ENCODE measurements at regions not wholly inside any gene's neighbourhood (a gene's known extent, or its start where the extent isn't known, plus 50 kb on each side); places are given as distances from the start of the nearest gene placed in this dataset.
A peak's percentile ranks its signal among the peaks of the same experiment; 100 is the strongest.
"Not testable (repeated sequence)": the region's sequence is repeated elsewhere in the genome, so short reads cannot be mapped to it uniquely, and the experiment has no call there.

- not testable (repeated sequence) for FAIRE-seq; H3K4me3 ChIP-seq (ENCODE audit: low read depth in 1 of 3, low read length in 3 of 3); H3K4me1 ChIP-seq (ENCODE audit: control insufficient read depth in 3 of 3, insufficient read depth in 2 of 3, low read depth in 1 of 3, low read length in 2 of 3); H3K27ac ChIP-seq (ENCODE audit: low read depth in 1 of 3, low read length in 2 of 3); H3K27me3 ChIP-seq (ENCODE audit: control insufficient read depth in 3 of 3, insufficient read depth in 3 of 3, low read length in 3 of 3); H3K9me3 ChIP-seq (ENCODE audit: control insufficient read depth in 2 of 2, insufficient read depth in 1 of 2, low read depth in 1 of 2, low read length in 1 of 2); DNase-seq
- peaks cover 0 to 16% (median 13%) of the 10 kb centered on the region in 3 donors for H3K36me3 ChIP-seq (ENCODE audit: control insufficient read depth in 3 of 3, insufficient read depth in 2 of 3, low read depth in 1 of 3, low read length in 3 of 3)
- WGBS, 3 donors = 78 to 84% (median 80%) methylated on average over 8 of the region's 8 CpGs
Observed at GRCh38 chr22:25463347-25463628, 101.2 kb upstream of the GRK3 start.

DNA sequence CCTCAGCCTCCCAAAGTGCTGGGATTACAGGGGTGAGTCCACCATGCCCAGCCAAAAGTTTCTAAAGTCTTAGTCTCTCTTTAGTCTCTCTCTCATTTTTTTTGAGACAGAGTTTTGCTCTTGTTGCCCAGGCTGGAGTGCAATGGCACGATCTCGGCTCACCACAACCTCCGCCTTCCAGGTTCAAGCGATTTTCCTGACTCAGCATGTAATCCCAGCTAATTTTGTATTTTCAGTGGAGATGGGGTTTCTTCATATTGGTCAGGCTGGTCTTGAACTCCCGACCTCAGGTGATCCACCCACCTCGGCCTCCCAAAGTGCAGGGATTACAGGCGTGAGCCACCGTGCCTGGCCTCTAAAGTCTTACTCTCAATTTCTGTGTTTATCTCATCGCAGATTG is 100.1 kb upstream of the GRK3 start:
- FAIRE-seq; H3K4me3 ChIP-seq (ENCODE audit: low read depth in 1 of 3, low read length in 3 of 3); H3K27me3 ChIP-seq (ENCODE audit: control insufficient read depth in 3 of 3, insufficient read depth in 3 of 3, low read length in 3 of 3); DNase-seq; H3K27ac ChIP-seq (ENCODE audit: low read depth in 1 of 3, low read length in 2 of 3); H3K9me3 ChIP-seq (ENCODE audit: control insufficient read depth in 2 of 2, insufficient read depth in 1 of 2, low read depth in 1 of 2, low read length in 1 of 2); H3K4me1 ChIP-seq (ENCODE audit: control insufficient read depth in 3 of 3, insufficient read depth in 2 of 3, low read depth in 1 of 3, low read length in 2 of 3); H3K36me3 ChIP-seq (ENCODE audit: control insufficient read depth in 3 of 3, insufficient read depth in 2 of 3, low read depth in 1 of 3, low read length in 3 of 3): not testable (repeated sequence)
- 91 to 95% (median 93%) methylated on average over 9 of the region's 9 CpGs for WGBS, 3 donors

DNA sequence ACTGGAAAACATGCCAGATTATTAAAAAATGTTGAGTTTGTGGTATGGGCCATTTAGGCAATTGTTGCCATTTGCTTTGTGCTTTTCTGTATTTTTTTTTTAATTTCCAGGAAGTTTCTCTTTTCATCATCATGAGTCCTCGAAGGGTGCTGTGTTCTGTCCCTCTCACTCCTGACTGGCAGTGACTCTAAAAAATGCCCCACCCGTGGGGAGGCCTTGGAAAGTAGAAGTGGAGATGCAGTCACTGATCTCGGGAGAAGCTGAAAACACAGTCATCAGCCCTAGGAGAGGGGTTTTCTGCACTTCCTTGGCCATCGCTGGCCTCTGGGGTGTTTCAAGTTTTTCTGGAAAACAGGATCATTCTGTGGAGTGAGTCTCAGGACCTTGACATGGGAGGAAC is 98.5 kb upstream of the GRK3 start:
- H3K4me1 ChIP-seq (ENCODE audit: control insufficient read depth in 3 of 3, insufficient read depth in 2 of 3, low read depth in 1 of 3, low read length in 2 of 3) = no peaks in the 10 kb centered on the region
- peaks cover 0 to 4% (median 4%) of the 10 kb centered on the region in 3 donors for H3K36me3 ChIP-seq (ENCODE audit: control insufficient read depth in 3 of 3, insufficient read depth in 2 of 3, low read depth in 1 of 3, low read length in 3 of 3)
- 67 to 76% (median 72%) methylated on average over 4 of the region's 4 CpGs for WGBS, 3 donors
- no peak overlapping the region for H3K4me3 ChIP-seq (ENCODE audit: low read depth in 1 of 3, low read length in 3 of 3)
- FAIRE-seq (no peak), DNase-seq (no peak)
- H3K27ac ChIP-seq (ENCODE audit: low read depth in 1 of 3, low read length in 2 of 3) = no peak overlapping the region
- no peaks in the 10 kb centered on the region for H3K9me3 ChIP-seq (ENCODE audit: control insufficient read depth in 2 of 2, insufficient read depth in 1 of 2, low read depth in 1 of 2, low read length in 1 of 2)
- no peaks in the 10 kb centered on the region for H3K27me3 ChIP-seq (ENCODE audit: control insufficient read depth in 3 of 3, insufficient read depth in 3 of 3, low read length in 3 of 3)

- no peak overlapping the region for H3K4me3 ChIP-seq (ENCODE audit: low read depth in 1 of 3, low read length in 3 of 3)
- no peaks in the 10 kb centered on the region for H3K27me3 ChIP-seq (ENCODE audit: control insufficient read depth in 3 of 3, insufficient read depth in 3 of 3, low read length in 3 of 3)
- 86 to 99% (median 92%) methylated on average over 4 of the region's 4 CpGs for WGBS, 3 donors
- H3K27ac ChIP-seq (ENCODE audit: low read depth in 1 of 3, low read length in 2 of 3) = no peak overlapping the region
- no peak for DNase-seq
- FAIRE-seq = no peak
- H3K4me1 ChIP-seq (ENCODE audit: control insufficient read depth in 3 of 3, insufficient read depth in 2 of 3, low read depth in 1 of 3, low read length in 2 of 3) = no peaks in the 10 kb centered on the region
- no peaks in the 10 kb centered on the region for H3K36me3 ChIP-seq (ENCODE audit: control insufficient read depth in 3 of 3, insufficient read depth in 2 of 3, low read depth in 1 of 3, low read length in 3 of 3)
- H3K9me3 ChIP-seq (ENCODE audit: control insufficient read depth in 2 of 2, insufficient read depth in 1 of 2, low read depth in 1 of 2, low read length in 1 of 2) = peaks cover 0 to under 1% of the 10 kb centered on the region in 2 donors
Observed at GRCh38 chr22:25472382-25472781, 92.1 kb upstream of the GRK3 start.

DNA sequence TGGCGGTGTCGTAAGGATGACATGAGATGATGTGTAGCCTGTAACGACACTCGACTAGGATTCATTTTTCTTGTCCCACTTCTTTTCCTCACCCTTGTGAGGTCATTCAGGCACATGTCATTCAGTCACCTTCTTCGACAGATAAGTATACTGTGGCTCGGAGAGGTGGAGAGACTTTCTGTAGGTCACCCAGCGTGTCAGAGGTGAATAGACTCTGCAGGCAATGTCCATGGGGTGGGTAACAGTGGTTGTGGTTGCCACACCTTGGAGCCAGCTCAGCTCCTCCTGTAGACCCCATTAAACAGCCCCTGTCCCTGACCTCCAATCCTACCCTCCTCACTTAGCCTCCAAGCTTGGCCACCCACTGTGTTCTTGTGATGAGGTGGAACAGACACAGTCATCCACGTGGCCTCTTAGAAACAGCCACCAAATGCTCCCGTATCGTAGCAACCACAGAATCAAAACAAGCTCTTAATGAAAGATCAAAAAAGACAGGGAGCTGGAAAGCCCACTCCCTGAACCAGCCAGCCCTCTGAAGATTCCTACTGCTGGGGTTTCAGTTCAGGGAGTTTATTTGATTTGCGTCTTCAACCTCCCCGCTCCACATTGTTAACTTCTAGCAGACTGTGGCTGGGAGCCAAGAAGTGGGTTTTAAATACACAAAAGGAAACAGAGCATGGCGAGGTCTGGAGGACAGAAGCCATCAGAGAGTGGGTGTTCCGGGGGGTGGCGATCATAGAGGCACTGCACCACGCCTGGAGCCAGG is 89.0 kb upstream of the GRK3 start:
- WGBS, 3 donors = 43 to 56% (median 49%) methylated on average over 16 of the region's 16 CpGs
- no peak overlapping the region for H3K27ac ChIP-seq (ENCODE audit: low read depth in 1 of 3, low read length in 2 of 3)

GRCh38 chr22:25477358-25477757 is 87.1 kb upstream of the GRK3 start:
- Histone ChIP-seq H3K4me3 (ENCODE audit: low read depth in 1 of 3, low read length in 3 of 3) (no peak overlapping the region), H3K27ac (ENCODE audit: low read depth in 1 of 3, low read length in 2 of 3) (no peak overlapping the region), H3K9me3 (ENCODE audit: control insufficient read depth in 2 of 2, insufficient read depth in 1 of 2, low read depth in 1 of 2, low read length in 1 of 2) (peaks cover 0 to 4% of the 10 kb centered on the region in 2 donors), H3K27me3 (ENCODE audit: control insufficient read depth in 3 of 3, insufficient read depth in 3 of 3, low read length in 3 of 3) (no peaks in the 10 kb centered on the region), H3K36me3 (ENCODE audit: control insufficient read depth in 3 of 3, insufficient read depth in 2 of 3, low read depth in 1 of 3, low read length in 3 of 3) (no peaks in the 10 kb centered on the region), H3K4me1 (ENCODE audit: control insufficient read depth in 3 of 3, insufficient read depth in 2 of 3, low read depth in 1 of 3, low read length in 2 of 3) (no peaks in the 10 kb centered on the region)
- FAIRE-seq = no peak
- WGBS, 3 donors = 83 to 91% (median 91%) methylated on average over 3 of the region's 3 CpGs
- no peak for DNase-seq

More for the DNA sequence above, 89.0 kb upstream of the GRK3 start:
- no peak for FAIRE-seq
- H3K9me3 ChIP-seq (ENCODE audit: control insufficient read depth in 2 of 2, insufficient read depth in 1 of 2, low read depth in 1 of 2, low read length in 1 of 2) = peaks cover 0 to 4% of the 10 kb centered on the region in 2 donors
- peak in 1 of 2 donors; percentile 44 for DNase-seq
- H3K4me1 ChIP-seq (ENCODE audit: control insufficient read depth in 3 of 3, insufficient read depth in 2 of 3, low read depth in 1 of 3, low read length in 2 of 3) = no peaks in the 10 kb centered on the region
- H3K4me3 ChIP-seq (ENCODE audit: low read depth in 1 of 3, low read length in 3 of 3) = no peak overlapping the region
- H3K27me3 ChIP-seq (ENCODE audit: control insufficient read depth in 3 of 3, insufficient read depth in 3 of 3, low read length in 3 of 3) = no peaks in the 10 kb centered on the region
- H3K36me3 ChIP-seq (ENCODE audit: control insufficient read depth in 3 of 3, insufficient read depth in 2 of 3, low read depth in 1 of 3, low read length in 3 of 3) = no peaks in the 10 kb centered on the region

- no peak for DNase-seq
- WGBS, 3 donors = 77 to 96% (median 89%) methylated on average over 3 of the region's 3 CpGs
Observed at GRCh38 chr22:25478111-25478510, 86.4 kb upstream of the GRK3 start.

DNA sequence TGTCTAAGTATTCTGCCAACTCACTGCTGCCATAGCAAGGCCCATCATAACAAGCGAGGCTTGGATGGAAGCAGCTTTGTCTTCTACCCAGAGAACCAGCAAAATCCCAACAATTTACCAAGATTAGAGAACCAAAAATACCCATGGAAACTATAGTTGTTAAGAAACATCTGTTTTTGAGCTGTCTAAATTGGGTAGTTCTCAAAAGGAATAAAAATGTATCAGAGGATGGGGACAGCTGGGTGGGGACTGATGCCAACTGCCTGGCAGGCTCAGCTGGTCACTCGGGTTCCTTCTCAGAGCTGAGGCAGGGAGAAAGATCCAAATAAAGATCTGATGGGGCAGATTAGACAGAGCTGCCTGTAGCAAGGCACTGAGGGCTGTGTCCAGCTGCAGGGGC is 85.9 kb upstream of the GRK3 start:
- WGBS, 3 donors = 66 to 88% (median 77%) methylated on average over 2 of the region's 2 CpGs
- FAIRE-seq = no peak

More at GRCh38 chr22:25478111-25478510, 86.4 kb upstream of the GRK3 start:
- Histone ChIP-seq H3K4me1 (ENCODE audit: control insufficient read depth in 3 of 3, insufficient read depth in 2 of 3, low read depth in 1 of 3, low read length in 2 of 3) (no peaks in the 10 kb centered on the region), H3K36me3 (ENCODE audit: control insufficient read depth in 3 of 3, insufficient read depth in 2 of 3, low read depth in 1 of 3, low read length in 3 of 3) (no peaks in the 10 kb centered on the region), H3K9me3 (ENCODE audit: control insufficient read depth in 2 of 2, insufficient read depth in 1 of 2, low read depth in 1 of 2, low read length in 1 of 2) (peaks cover 0 to 4% of the 10 kb centered on the region in 2 donors), H3K4me3 (ENCODE audit: low read depth in 1 of 3, low read length in 3 of 3) (no peak overlapping the region), H3K27me3 (ENCODE audit: control insufficient read depth in 3 of 3, insufficient read depth in 3 of 3, low read length in 3 of 3) (no peaks in the 10 kb centered on the region), H3K27ac (ENCODE audit: low read depth in 1 of 3, low read length in 2 of 3) (no peak overlapping the region)
- FAIRE-seq = no peak

DNA sequence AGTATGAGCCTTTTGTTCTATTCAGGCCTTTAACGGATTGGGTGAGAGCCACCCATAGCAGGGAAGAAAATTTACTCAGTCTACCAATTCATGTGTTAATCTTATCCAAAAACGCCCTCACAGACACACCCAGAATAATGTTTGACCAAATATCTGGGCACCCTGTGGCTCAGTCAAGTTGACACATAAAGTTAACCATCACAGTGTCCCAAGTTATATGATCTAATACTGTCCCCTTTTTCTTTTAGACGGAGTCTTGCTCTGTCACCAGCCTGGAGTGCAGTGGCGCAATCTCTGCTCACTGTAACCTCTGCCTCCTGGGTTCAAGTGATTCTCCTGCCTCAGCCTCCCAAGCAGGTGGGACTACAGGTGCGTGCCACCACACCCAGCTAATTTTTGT is 83.6 kb upstream of the GRK3 start:
- not testable (repeated sequence) for FAIRE-seq; H3K36me3 ChIP-seq (ENCODE audit: control insufficient read depth in 3 of 3, insufficient read depth in 2 of 3, low read depth in 1 of 3, low read length in 3 of 3); DNase-seq; H3K27me3 ChIP-seq (ENCODE audit: control insufficient read depth in 3 of 3, insufficient read depth in 3 of 3, low read length in 3 of 3); H3K4me3 ChIP-seq (ENCODE audit: low read depth in 1 of 3, low read length in 3 of 3); H3K4me1 ChIP-seq (ENCODE audit: control insufficient read depth in 3 of 3, insufficient read depth in 2 of 3, low read depth in 1 of 3, low read length in 2 of 3); H3K9me3 ChIP-seq (ENCODE audit: control insufficient read depth in 2 of 2, insufficient read depth in 1 of 2, low read depth in 1 of 2, low read length in 1 of 2); H3K27ac ChIP-seq (ENCODE audit: low read depth in 1 of 3, low read length in 2 of 3)
- WGBS, 3 donors = 80 to 89% (median 84%) methylated on average over 5 of the region's 5 CpGs

More for the DNA sequence above, 85.9 kb upstream of the GRK3 start:
- Histone ChIP-seq H3K9me3 (ENCODE audit: control insufficient read depth in 2 of 2, insufficient read depth in 1 of 2, low read depth in 1 of 2, low read length in 1 of 2) (peaks cover 0 to 4% of the 10 kb centered on the region in 2 donors), H3K4me3 (ENCODE audit: low read depth in 1 of 3, low read length in 3 of 3) (no peak overlapping the region), H3K36me3 (ENCODE audit: control insufficient read depth in 3 of 3, insufficient read depth in 2 of 3, low read depth in 1 of 3, low read length in 3 of 3) (no peaks in the 10 kb centered on the region), H3K4me1 (ENCODE audit: control insufficient read depth in 3 of 3, insufficient read depth in 2 of 3, low read depth in 1 of 3, low read length in 2 of 3) (no peaks in the 10 kb centered on the region), H3K27me3 (ENCODE audit: control insufficient read depth in 3 of 3, insufficient read depth in 3 of 3, low read length in 3 of 3) (no peaks in the 10 kb centered on the region), H3K27ac (ENCODE audit: low read depth in 1 of 3, low read length in 2 of 3) (no peak overlapping the region)
- no peak for DNase-seq
